Gastroesophageal sphincter (tissue), 3 donors: ENCODE measurements at regions not wholly inside any gene's neighbourhood (a gene's known extent, or its start where the extent isn't known, plus 50 kb on each side); places are given as distances from the start of the nearest gene placed in this dataset.

Source experiments
- CTCF ChIP-seq, 4 experiments: fragments of 200-600 bp in 2 of 4; fragments of 450-650 bp in 2 of 4; sonication (generic) in 1 of 4; IDR thresholded peaks; one replicate each; pipeline ENCODE4 v1.5.1; 2017 to 2019; ENCODE audit warnings: antibody characterized with exemption in 4 of 4, mild to moderate bottlenecking in 2 of 4, moderate library complexity in 2 of 4
- EP300 ChIP-seq: sonication (generic); formaldehyde crosslinking; IDR thresholded peaks from one replicate; pipeline ENCODE4 v1.6.1; 2017; ENCODE audit warnings: antibody characterized with exemption, mild to moderate bottlenecking
- POLR2A ChIP-seq, 2 donors: fragments of 450-650 bp; IDR thresholded peaks; one replicate each; pipeline ENCODE4 v1.6.1; 2017; ENCODE audit warnings: antibody characterized with exemption in 2 of 2, mild to moderate bottlenecking in 2 of 2, moderate library complexity in 1 of 2

GRCh38 chr2:234884591-234884990 is 67.2 kb upstream of the SH3BP4 start:
- TF ChIP-seq CTCF (IDR thresholded peaks at IDR 0.05): no peak
- no peak for TF ChIP-seq POLR2A (IDR thresholded peaks at IDR 0.05)
- no peak for TF ChIP-seq EP300
